ENCODE measurements at regions not wholly inside any gene's neighbourhood (a gene's known extent, or its start where the extent isn't known, plus 50 kb on each side); places are given as distances from the start of the nearest gene placed in this dataset.
A peak's percentile ranks its signal among the peaks of the same experiment; 100 is the strongest.

DNA sequence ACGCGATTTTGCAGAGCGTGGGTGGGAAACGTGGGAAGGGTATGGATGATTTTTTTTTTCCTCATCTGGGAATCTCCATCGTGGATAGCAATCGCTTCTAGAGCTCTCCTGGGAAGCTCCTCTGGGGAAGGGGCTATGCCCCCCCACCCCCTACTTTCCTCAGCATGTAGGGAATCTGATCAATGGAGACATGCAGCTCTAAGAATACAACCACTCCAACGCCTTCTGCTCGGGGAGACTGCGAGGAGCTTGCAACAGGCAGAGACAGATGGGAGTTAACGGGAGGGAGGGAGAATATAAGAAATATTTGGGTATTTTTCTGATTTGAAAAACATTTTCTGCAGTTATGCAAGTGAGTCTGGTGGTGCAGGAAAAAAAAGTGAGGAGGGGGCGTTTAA lies 104.6 kb upstream of the HSD17B12 start:
- TF ChIP-seq, protein P1, sequence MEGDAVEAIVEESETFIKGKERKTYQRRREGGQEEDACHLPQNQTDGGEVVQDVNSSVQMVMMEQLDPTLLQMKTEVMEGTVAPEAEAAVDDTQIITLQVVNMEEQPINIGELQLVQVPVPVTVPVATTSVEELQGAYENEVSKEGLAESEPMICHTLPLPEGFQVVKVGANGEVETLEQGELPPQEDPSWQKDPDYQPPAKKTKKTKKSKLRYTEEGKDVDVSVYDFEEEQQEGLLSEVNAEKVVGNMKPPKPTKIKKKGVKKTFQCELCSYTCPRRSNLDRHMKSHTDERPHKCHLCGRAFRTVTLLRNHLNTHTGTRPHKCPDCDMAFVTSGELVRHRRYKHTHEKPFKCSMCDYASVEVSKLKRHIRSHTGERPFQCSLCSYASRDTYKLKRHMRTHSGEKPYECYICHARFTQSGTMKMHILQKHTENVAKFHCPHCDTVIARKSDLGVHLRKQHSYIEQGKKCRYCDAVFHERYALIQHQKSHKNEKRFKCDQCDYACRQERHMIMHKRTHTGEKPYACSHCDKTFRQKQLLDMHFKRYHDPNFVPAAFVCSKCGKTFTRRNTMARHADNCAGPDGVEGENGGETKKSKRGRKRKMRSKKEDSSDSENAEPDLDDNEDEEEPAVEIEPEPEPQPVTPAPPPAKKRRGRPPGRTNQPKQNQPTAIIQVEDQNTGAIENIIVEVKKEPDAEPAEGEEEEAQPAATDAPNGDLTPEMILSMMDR (IDR thresholded peaks at IDR 0.05): no peak
- Histone ChIP-seq H3K27ac (ENCODE audit: low read length) (no peak overlapping the region), H3K27me3 (ENCODE audit: control insufficient read depth, insufficient read depth, low read length) (peaks cover 37% of the 10 kb centered on the region), H3K4me3 (ENCODE audit: low read length) (no peak overlapping the region), H3K36me3 (ENCODE audit: control insufficient read depth, insufficient read depth, low read length) (no peaks in the 10 kb centered on the region), H3K9me3 (ENCODE audit: control insufficient read depth, insufficient read depth, low read length) (no peaks in the 10 kb centered on the region), H3K4me1 (ENCODE audit: control insufficient read depth, insufficient read depth, low read length) (peaks cover 17% of the 10 kb centered on the region)
- H3K4me1 Mint-ChIP-seq: peaks cover 12 to 24% of the 10 kb centered on the region in 2 donors
- no peaks in the 10 kb centered on the region for H3K36me3 Mint-ChIP-seq
- ATAC-seq (no peak), DNase-seq (no peak)
- intact Hi-C loops (cut with micrococcal nuclease): no loop called here
- WGBS (ENCODE audit: insufficient coverage): 8% methylated on average over 9 of the region's 11 CpGs
- peaks cover 70 to 72% of the 10 kb centered on the region in 2 donors for H3K27me3 Mint-ChIP-seq (ENCODE audit: low read depth in 2 of 2)
- H3K4me3 Mint-ChIP-seq: no peak overlapping the region
- no peaks in the 10 kb centered on the region for H3K9me3 Mint-ChIP-seq
- H3K27ac Mint-ChIP-seq: no peak overlapping the region

DNA sequence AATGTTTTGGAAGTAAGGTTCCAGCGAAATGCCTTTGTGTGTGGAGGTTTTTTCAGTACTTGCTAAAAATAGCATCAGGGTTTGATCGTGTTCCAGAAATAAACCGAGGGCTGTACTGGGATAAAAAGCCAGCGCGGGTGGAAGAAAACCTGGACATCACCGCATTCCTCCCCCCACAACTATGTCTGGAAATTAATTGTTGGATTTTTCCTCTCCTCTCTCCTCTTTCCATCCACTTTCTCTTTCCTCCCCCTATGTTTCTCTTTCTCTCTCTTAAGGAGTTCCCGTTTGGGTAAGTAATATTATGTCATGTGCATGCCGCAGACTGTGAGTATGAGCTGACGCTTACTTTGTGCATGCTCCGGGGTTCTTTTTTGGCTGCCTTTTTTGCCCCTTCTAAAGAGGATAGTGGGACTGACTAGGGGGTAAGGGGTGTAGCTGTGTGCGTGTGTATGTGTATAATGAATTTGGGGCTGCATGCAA lies 104.2 kb upstream of the HSD17B12 start:
- no peak overlapping the region for H3K27ac ChIP-seq (ENCODE audit: low read length)
- peaks cover 16 to 28% of the 10 kb centered on the region in 2 donors for H3K4me1 Mint-ChIP-seq
- intact Hi-C loops (cut with micrococcal nuclease): no loop called here
- no peaks in the 10 kb centered on the region for H3K9me3 Mint-ChIP-seq
- peaks cover 21% of the 10 kb centered on the region for H3K4me1 ChIP-seq (ENCODE audit: control insufficient read depth, insufficient read depth, low read length)
- 30% methylated on average over 5 of the region's 11 CpGs for WGBS (ENCODE audit: insufficient coverage)
- DNase-seq (no peak), ATAC-seq (no peak)
- no peak overlapping the region for H3K4me3 Mint-ChIP-seq
- H3K4me3 ChIP-seq (ENCODE audit: low read length): no peak overlapping the region
- H3K27ac Mint-ChIP-seq: no peak overlapping the region
- TF ChIP-seq, protein P1 (IDR thresholded peaks at IDR 0.05): no peak
- H3K9me3 ChIP-seq (ENCODE audit: control insufficient read depth, insufficient read depth, low read length): no peaks in the 10 kb centered on the region
- H3K27me3 ChIP-seq (ENCODE audit: control insufficient read depth, insufficient read depth, low read length): peaks cover 39% of the 10 kb centered on the region
- H3K36me3 Mint-ChIP-seq: no peaks in the 10 kb centered on the region
- H3K27me3 Mint-ChIP-seq (ENCODE audit: low read depth in 2 of 2): peaks cover 69 to 72% of the 10 kb centered on the region in 2 donors
- no peaks in the 10 kb centered on the region for H3K36me3 ChIP-seq (ENCODE audit: control insufficient read depth, insufficient read depth, low read length)

DNA sequence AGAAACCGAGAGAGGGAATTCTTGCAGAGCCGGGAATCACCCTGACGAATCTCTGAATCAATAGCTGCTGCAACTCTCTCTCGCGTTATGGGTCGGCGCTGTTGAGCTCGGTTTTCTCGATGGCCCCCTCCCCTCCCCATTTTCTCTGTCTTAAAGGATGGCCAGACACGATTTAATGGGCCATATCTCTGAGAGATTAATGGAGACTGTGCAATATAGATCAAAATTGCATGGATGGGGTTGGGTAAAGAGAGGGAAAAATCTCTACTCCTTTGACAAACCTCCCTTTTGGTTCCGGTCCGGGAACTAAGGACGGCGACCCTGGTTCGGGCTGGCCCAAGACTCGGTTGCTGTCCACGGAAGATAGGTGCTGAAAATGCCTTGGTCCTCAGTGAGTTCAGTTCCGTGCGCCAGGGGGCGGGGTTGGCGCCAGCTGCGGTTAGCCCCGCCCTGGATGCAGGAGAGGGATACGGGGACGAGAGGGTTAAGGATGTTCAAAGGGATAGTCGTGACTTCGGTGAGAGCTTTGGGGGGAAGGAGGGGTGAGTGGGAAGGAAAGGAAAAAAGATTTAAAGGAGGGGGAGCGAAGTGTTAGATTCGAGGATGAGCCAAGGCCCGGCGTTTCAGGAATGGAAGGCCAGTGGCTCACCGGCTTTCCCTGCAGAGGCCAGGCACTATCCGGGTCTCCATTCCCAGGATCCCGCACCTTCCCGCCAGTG lies 103.6 kb upstream of the HSD17B12 start:
- no peak overlapping the region for H3K4me3 ChIP-seq (ENCODE audit: low read length)
- ATAC-seq: no peak
- TF ChIP-seq, protein P1 (IDR thresholded peaks at IDR 0.05): no peak
- no peaks in the 10 kb centered on the region for H3K36me3 Mint-ChIP-seq
- intact Hi-C loops (cut with micrococcal nuclease): no loop called here
- no peak overlapping the region for H3K27ac ChIP-seq (ENCODE audit: low read length)
- no peak overlapping the region for H3K27ac Mint-ChIP-seq
- H3K4me1 Mint-ChIP-seq: peaks cover 18 to 28% of the 10 kb centered on the region in 2 donors
- no peaks in the 10 kb centered on the region for H3K36me3 ChIP-seq (ENCODE audit: control insufficient read depth, insufficient read depth, low read length)
- no peaks in the 10 kb centered on the region for H3K9me3 Mint-ChIP-seq
- peak overlapping the region; percentile 47 for H3K4me3 Mint-ChIP-seq
- 4% methylated on average over 33 of the region's 35 CpGs for WGBS (ENCODE audit: insufficient coverage)
- H3K27me3 ChIP-seq (ENCODE audit: control insufficient read depth, insufficient read depth, low read length): peaks cover 45% of the 10 kb centered on the region
- peak in 1 of 2 donors; percentile 26 for DNase-seq
- no peaks in the 10 kb centered on the region for H3K9me3 ChIP-seq (ENCODE audit: control insufficient read depth, insufficient read depth, low read length)
- H3K4me1 ChIP-seq (ENCODE audit: control insufficient read depth, insufficient read depth, low read length): peaks cover 25% of the 10 kb centered on the region
- H3K27me3 Mint-ChIP-seq (ENCODE audit: low read depth in 2 of 2): peaks cover 68 to 72% of the 10 kb centered on the region in 2 donors

All from natural killer cell (primary cell).